HG03378 (cell line): ENCODE measurements at regions not wholly inside any gene's neighbourhood (a gene's known extent, or its start where the extent isn't known, plus 50 kb on each side); places are given as distances from the start of the nearest gene placed in this dataset.

Source experiments
- ATAC-seq: cut with Tn5 transposase; IDR thresholded peaks from one replicate; pipeline ENCODE4 v1.9.1; 2021; ENCODE audit warnings: mild to moderate bottlenecking, moderate library complexity; ENCODE audit not compliant: unreplicated experiment

DNA sequence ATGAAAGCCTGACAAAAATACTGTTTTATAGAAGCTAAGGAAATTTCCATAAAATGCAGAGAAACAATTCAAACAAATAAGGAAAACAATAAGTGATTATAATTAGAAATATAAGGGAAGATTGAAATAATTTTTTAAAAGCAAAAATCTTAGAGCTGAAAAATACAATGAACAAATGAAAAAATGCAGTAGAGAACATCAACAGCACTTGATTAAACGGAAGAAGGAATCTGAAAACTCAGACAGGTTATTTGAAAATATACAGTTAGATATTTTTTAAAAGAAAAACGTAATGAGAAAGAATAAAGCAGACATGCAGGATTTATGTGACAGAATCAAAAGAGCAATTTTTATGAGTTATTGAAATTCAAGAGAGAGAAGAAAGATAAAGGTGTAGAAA is 279.1 kb upstream of the MAGI2 start:
- no peak for ATAC-seq

DNA sequence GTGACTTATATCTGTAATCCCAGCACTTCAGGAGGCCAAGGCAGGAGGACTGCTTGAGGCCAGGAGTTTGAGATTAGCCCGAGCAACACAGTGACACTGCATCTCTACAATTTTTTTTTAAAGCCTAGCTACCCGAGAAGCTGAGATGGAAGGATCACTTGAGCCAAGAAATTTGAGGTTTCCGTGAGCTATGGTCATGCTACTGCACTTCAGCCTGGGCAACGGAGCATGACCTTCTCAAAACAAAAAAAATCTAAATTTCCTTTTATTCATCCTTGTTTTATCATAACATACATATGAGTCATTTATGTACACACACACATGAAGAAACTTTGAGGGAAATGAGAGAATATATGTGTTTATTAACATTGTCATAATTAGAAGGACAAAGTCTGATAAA is 277.5 kb upstream of the MAGI2 start:
- no peak for ATAC-seq

DNA sequence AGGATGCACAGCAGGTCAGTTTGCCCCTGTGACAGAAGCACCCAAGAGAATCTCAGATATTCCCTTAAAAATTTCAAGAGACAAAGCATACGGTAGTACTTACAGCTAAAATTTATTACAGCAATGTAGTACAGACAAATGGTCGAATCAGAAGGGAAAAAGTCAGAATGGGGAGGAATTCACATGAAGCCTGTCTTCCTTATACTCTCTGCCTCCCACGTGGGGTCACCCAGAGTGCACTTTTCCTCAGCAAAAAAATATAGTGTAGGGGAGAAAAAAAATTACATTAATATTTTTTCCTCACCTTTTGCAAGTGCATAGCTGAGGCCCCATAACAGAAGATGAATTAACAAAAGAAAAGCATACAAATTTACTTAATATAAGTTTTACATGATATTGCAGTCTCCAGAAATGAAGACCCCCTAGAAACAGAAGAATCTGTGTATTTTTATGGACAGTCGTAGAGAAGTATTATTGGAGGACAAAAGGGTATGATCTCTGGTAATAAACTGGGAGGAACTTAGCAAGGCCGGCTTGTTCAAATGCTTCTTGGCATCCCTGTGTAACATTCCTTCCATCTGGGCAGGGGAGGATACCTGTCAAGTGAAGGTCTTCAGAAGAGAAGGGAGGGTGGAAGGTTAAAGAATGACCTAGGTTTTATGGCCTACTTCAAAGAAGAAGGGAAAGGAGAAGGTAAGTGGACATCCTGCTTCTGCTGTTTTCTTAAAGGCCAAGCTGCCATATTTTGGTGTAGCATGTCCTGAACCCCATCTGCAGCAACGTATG is 270.6 kb upstream of the MAGI2 start:
- no peak for ATAC-seq

DNA sequence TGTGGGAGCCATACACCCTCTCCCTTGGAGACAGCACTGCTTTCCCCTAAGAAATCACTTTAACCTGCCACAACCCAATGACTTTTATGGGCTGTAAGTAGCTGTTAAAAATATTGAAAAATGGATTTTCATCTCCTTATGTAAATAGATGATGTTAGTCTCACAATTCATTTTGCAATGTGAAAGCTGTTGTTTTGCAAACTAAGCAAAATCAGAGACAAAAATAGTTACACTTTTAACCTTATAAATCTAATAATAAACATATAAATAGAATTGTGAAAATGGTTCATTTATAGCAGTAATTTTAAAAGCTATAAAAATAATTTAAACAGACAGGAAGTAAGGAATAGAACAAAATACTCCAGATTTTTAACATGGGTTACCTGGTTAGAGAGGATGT is 268.8 kb upstream of the MAGI2 start:
- ATAC-seq = no peak

DNA sequence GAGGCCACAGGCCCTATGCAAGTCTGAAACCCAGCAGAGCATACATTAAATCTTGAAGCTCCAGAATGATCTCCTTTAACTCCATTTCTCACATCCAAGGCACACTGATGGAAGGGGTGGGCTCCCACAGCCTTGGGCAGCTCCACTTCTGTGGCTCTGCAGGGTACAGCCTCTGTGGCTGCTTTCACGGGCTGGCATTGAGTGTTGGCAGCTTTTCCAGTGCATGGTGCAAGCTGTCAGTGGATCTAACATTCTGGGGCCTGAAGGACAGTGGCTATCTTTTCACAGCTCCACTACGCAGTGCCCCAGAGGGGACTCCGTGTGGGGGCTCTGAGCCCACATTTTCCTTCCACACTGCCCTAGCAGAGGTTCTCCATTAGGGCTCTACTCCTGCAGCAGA is 265.7 kb upstream of the MAGI2 start:
- ATAC-seq = no peak

- no peak for ATAC-seq
Observed at GRCh38 chr7:79716329-79716728, 262.9 kb upstream of the MAGI2 start.

- ATAC-seq = no peak
Observed at GRCh38 chr7:79714081-79714480, 260.6 kb upstream of the MAGI2 start.

DNA sequence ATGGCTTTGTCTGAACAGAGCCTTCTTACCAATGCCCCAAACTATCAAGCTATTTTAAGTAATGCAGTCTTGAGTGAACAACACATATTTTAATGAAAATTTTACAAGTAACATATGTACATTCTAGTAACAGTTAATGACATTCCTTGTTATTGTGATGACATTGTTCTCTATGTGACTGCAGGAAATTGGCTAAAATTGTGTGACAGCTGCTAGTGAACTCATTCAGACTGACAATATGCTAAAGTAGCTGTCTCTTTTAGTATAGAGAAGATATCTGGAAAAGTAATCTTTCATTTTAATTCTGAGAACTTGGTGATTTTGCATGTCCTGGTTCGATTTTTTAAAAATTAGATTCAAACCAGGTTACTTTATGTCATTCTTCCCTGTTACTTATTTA is 259.8 kb upstream of the MAGI2 start:
- ATAC-seq = no peak

GRCh38 chr7:79711660-79712059 is 258.2 kb upstream of the MAGI2 start:
- ATAC-seq = no peak

DNA sequence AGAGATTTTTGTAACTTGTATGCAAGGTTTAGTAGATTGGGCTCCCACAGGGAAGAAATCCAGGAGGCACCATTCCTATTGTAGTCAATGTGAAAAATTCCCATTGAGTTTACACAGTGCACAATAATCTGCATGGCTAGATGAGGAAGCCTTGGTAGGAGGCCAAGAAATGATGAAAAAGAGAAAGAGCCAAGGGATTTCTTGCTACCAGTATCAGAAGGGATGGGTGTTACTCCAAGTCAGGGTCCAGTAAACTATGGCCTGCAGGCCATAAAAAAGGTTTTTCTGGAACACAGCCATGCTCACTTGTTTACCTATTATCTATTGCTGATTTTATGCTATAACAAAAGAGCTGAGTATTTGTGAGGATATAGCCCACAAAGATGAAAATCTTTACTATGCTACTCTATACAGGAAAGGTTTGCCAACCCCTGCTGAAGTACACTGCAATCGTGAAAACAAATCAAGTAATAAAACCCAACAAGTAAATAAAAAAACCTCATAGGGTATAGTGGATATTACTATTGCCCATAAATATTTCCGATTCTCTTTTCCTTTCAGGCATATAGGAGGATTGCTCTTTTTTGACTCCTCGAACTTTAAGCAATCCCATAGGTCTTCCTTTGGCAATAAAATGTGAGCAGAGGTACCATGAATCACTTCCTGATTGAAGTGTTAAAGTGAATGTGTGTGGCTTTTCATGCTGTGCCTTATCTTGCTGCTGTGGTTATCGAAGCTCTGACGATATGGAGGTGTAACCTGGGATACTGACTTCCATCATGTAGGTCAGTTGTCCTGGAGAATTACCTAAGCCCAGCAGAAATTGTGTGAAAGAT is 256.3 kb upstream of the MAGI2 start:
- no peak for ATAC-seq

- ATAC-seq = no peak
Observed at GRCh38 chr7:79702116-79702515, 248.6 kb upstream of the MAGI2 start.

DNA sequence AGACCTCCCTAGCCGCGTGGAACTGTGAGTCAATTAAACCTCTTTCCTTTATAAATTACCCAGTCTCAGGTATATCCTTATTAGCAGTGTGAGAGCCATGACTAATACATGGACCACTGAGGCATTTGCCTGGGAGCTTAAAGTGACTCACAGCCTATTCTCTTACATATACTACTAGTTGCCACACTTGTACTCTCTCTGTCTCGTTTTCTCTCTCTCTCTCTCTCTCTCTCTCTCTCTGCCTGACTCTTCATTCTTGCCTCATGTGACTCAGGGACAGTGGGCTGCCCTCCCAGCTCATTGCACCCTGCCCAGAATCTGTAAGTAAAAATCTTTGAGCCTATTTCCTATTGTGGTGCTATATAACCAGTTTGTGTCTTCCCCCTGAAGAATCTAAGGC is 238.5 kb upstream of the MAGI2 start:
- no peak for ATAC-seq

DNA sequence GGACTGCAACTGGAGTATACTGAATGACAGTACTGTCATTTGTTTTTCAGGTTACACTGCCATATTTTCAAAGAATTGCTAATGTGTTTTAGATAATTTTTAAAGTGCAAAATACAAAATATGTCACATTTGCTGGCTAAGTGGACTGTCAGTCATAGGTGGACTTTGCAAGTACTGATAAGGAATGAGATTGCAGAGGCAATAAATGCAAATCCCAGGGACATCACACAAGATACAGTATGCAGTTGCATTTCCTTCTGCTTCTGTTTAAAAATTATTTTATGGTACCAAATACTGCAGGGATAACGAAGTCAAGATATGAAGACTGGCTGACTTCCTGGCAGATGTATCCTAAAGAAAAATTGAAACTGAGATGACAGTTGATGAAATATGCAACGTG is 237.6 kb upstream of the MAGI2 start:
- no peak for ATAC-seq

DNA sequence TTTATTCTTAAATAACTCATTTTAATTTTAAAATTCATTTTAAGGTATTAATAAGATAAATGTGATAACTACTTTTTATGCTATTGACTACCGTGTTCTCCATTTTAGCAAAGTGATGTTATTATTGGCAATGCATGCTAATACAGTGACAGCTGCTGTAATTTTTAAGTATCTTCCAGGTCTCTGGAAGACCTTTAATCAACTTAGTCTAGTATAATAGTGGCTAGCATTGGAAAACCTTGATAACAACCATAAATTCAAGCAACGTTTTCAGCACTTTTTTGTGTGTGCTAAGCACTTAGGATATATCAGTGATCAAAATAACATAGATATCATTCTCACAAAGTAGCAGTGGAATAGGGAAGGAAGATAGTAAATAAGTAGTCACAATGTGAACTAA is 230.9 kb upstream of the MAGI2 start:
- ATAC-seq = no peak

DNA sequence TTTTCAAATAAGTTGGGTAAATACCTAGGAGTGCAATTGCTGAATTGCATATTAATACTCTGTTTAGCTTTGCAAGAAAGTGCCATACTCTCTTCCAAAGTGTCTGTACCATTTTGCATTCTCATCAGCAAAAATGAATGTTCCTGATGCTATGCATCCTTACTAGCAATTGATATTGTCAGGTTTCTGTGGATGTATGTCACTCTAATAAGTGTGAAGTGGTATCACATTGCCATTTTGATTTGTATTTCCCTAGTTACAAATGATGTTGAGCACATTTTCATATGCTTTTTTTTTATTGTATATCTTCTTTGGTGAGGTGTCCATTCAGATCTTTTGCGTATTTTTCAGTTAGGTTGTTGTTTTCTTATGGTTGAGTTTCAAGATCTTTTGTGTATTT is 230.4 kb upstream of the MAGI2 start:
- no peak for ATAC-seq

GRCh38 chr7:79683185-79683890 is 229.9 kb upstream of the MAGI2 start:
- ATAC-seq = no peak

GRCh38 chr7:79681454-79681853 is 228.0 kb upstream of the MAGI2 start:
- no peak for ATAC-seq

- ATAC-seq = no peak
Observed at GRCh38 chr7:79673969-79674368, 220.5 kb upstream of the MAGI2 start.

- no peak for ATAC-seq
Observed at GRCh38 chr7:79673421-79673820, 220.0 kb upstream of the MAGI2 start.

DNA sequence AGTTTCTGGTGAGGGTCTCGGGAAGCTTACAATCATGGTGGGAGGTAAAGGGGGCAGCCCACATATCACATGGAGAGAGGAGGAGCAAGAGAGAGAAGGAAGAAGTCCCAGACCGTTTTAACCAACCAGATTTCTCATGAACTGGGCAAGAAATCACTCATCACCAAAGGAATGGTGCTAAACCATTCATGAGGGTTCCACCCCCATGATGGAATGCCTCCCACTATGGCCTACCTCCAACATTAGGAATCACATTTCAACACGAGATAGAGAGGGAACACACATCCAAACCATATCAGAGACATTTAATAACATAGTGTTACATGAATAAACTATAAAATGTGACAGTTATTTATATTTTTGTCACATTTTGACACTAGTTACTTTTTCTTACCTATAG is 214.8 kb upstream of the MAGI2 start:
- no peak for ATAC-seq

- no peak for ATAC-seq
Observed at GRCh38 chr7:79666472-79666871, 213.0 kb upstream of the MAGI2 start.
